ENCODE measurements at regions not wholly inside any gene's neighbourhood (a gene's known extent, or its start where the extent isn't known, plus 50 kb on each side); places are given as distances from the start of the nearest gene placed in this dataset.

- no peak overlapping the region for H3K14ac ChIP-seq (ENCODE audit: low read length)
- H3K23ac ChIP-seq (ENCODE audit: low read depth, low read length, poor library complexity): peak overlapping the region; percentile 34
- no peak overlapping the region for H4K8ac ChIP-seq (ENCODE audit: low read depth, low read length)
- H3K4me3 ChIP-seq (ENCODE audit: low read length in 2 of 2): no peak overlapping the region
- H3K79me1 ChIP-seq (ENCODE audit: low read depth, low read length): no peaks in the 10 kb centered on the region
- H2BK12ac ChIP-seq (ENCODE audit: low read length): peak overlapping the region; percentile 65
- H2BK15ac ChIP-seq (ENCODE audit: low read length): peak overlapping the region; percentile 84
- H2AFZ ChIP-seq (ENCODE audit: low read length): no peak overlapping the region
- no peak overlapping the region for H2BK5ac ChIP-seq (ENCODE audit: low read length)
- H3K36me3 ChIP-seq (replicated peaks in 1 of 2; ENCODE audit: control insufficient read depth in 2 of 2, insufficient read depth in 2 of 2, low read length in 2 of 2): no peaks in the 10 kb centered on the region
- H3K4me2 ChIP-seq (ENCODE audit: insufficient read depth, low read length, poor library complexity, severe bottlenecking): no peak overlapping the region
- H3K9me3 ChIP-seq (replicated peaks in 1 of 2; ENCODE audit: control insufficient read depth in 2 of 2, insufficient read depth in 1 of 2, low read depth in 1 of 2, low read length in 2 of 2): peaks cover 0 to 4% of the 10 kb centered on the region in 2 donors
- H3K27ac ChIP-seq (replicated peaks; ENCODE audit: low read length): no peak overlapping the region
- no peak overlapping the region for H4K91ac ChIP-seq (ENCODE audit: low read depth, low read length, poor library complexity)
- peak overlapping the region; percentile 62 for H2AK5ac ChIP-seq (ENCODE audit: low read depth, low read length)
- peak overlapping the region; percentile 90 for H3K18ac ChIP-seq (ENCODE audit: low read length)
- H3K9ac ChIP-seq (ENCODE audit: low read depth, low read length, poor library complexity): no peak overlapping the region
- peaks cover 6 to 26% of the 10 kb centered on the region in 2 donors for H3K4me1 ChIP-seq (ENCODE audit: control insufficient read depth in 2 of 2, insufficient read depth in 1 of 2, low read depth in 1 of 2, low read length in 2 of 2)
- no peak overlapping the region for H2BK120ac ChIP-seq (ENCODE audit: low read depth, low read length)
- no CpG with 5 or more reads among the region's 13 CpGs for WGBS, 2 donors (ENCODE audit: extremely low coverage in 2 of 2, insufficient read length in 2 of 2, insufficient replicate concordance in 1 of 2)
- H3K27me3 ChIP-seq (ENCODE audit: control insufficient read depth in 3 of 3, insufficient read depth in 3 of 3, low read depth in 1 of 3, low read length in 3 of 3): peaks cover 0 to 29% (median 0%) of the 10 kb centered on the region in 3 experiments
- DNase-seq (ENCODE audit: low spot score): no peak
- peak overlapping the region; percentile 28 for H3K4ac ChIP-seq (ENCODE audit: low read length)
Measured at GRCh38 chr1:5747426-5748285, 244.6 kb downstream of the NPHP4 start.

GRCh38 chr1:5746611-5747425, 245.4 kb downstream of the NPHP4 start:
- H2BK12ac ChIP-seq (ENCODE audit: low read length): no peak overlapping the region
- H3K23ac ChIP-seq (ENCODE audit: low read depth, low read length, poor library complexity): no peak overlapping the region
- no peak overlapping the region for H3K18ac ChIP-seq (ENCODE audit: low read length)
- peaks cover 0 to 4% of the 10 kb centered on the region in 2 donors for H3K9me3 ChIP-seq (replicated peaks in 1 of 2; ENCODE audit: control insufficient read depth in 2 of 2, insufficient read depth in 1 of 2, low read depth in 1 of 2, low read length in 2 of 2)
- peaks cover 6 to 19% of the 10 kb centered on the region in 2 donors for H3K4me1 ChIP-seq (ENCODE audit: control insufficient read depth in 2 of 2, insufficient read depth in 1 of 2, low read depth in 1 of 2, low read length in 2 of 2)
- peaks cover 0 to 21% (median 0%) of the 10 kb centered on the region in 3 experiments for H3K27me3 ChIP-seq (ENCODE audit: control insufficient read depth in 3 of 3, insufficient read depth in 3 of 3, low read depth in 1 of 3, low read length in 3 of 3)
- no peak overlapping the region for H2BK5ac ChIP-seq (ENCODE audit: low read length)
- H2BK120ac ChIP-seq (ENCODE audit: low read depth, low read length): no peak overlapping the region
- no peaks in the 10 kb centered on the region for H3K36me3 ChIP-seq (replicated peaks in 1 of 2; ENCODE audit: control insufficient read depth in 2 of 2, insufficient read depth in 2 of 2, low read length in 2 of 2)
- H4K8ac ChIP-seq (ENCODE audit: low read depth, low read length): no peak overlapping the region
- H3K4me2 ChIP-seq (ENCODE audit: insufficient read depth, low read length, poor library complexity, severe bottlenecking): no peak overlapping the region
- H3K79me1 ChIP-seq (ENCODE audit: low read depth, low read length): no peaks in the 10 kb centered on the region
- peak overlapping the region; percentile 35 for H2AK5ac ChIP-seq (ENCODE audit: low read depth, low read length)
- peak overlapping the region; percentile 10 for H3K9ac ChIP-seq (ENCODE audit: low read depth, low read length, poor library complexity)
- no peak overlapping the region for H3K4ac ChIP-seq (ENCODE audit: low read length)
- no peak overlapping the region for H2AFZ ChIP-seq (ENCODE audit: low read length)
- no peak overlapping the region for H3K4me3 ChIP-seq (ENCODE audit: low read length in 2 of 2)
- no peak overlapping the region for H3K27ac ChIP-seq (replicated peaks; ENCODE audit: low read length)
- WGBS, 2 donors (ENCODE audit: extremely low coverage in 2 of 2, insufficient read length in 2 of 2, insufficient replicate concordance in 1 of 2): no CpG with 5 or more reads among the region's 15 CpGs
- H4K91ac ChIP-seq (ENCODE audit: low read depth, low read length, poor library complexity): no peak overlapping the region
- no peak for DNase-seq (ENCODE audit: low spot score)
- peak overlapping the region; percentile 84 for H2BK15ac ChIP-seq (ENCODE audit: low read length)
- H3K14ac ChIP-seq (ENCODE audit: low read length): no peak overlapping the region

GRCh38 chr1:5745800-5746610, 246.2 kb downstream of the NPHP4 start:
- peak; percentile 76 for DNase-seq (ENCODE audit: low spot score)
- peak overlapping the region; percentile 49 for H3K23ac ChIP-seq (ENCODE audit: low read depth, low read length, poor library complexity)
- no peak overlapping the region for H2BK120ac ChIP-seq (ENCODE audit: low read depth, low read length)
- H3K4me1 ChIP-seq (ENCODE audit: control insufficient read depth in 2 of 2, insufficient read depth in 1 of 2, low read depth in 1 of 2, low read length in 2 of 2): peaks cover 6 to 16% of the 10 kb centered on the region in 2 donors
- H3K14ac ChIP-seq (ENCODE audit: low read length): no peak overlapping the region
- H3K27me3 ChIP-seq (ENCODE audit: control insufficient read depth in 3 of 3, insufficient read depth in 3 of 3, low read depth in 1 of 3, low read length in 3 of 3): peaks cover 0 to 13% (median 0%) of the 10 kb centered on the region in 3 experiments
- H2AFZ ChIP-seq (ENCODE audit: low read length): no peak overlapping the region
- no peak overlapping the region for H3K27ac ChIP-seq (replicated peaks; ENCODE audit: low read length)
- H2BK12ac ChIP-seq (ENCODE audit: low read length): peak overlapping the region; percentile 42
- H3K36me3 ChIP-seq (replicated peaks in 1 of 2; ENCODE audit: control insufficient read depth in 2 of 2, insufficient read depth in 2 of 2, low read length in 2 of 2): no peaks in the 10 kb centered on the region
- H3K9ac ChIP-seq (ENCODE audit: low read depth, low read length, poor library complexity): peak overlapping the region; percentile 26
- H2AK5ac ChIP-seq (ENCODE audit: low read depth, low read length): peak overlapping the region; percentile 89
- peaks cover 0 to 6% of the 10 kb centered on the region in 2 donors for H3K9me3 ChIP-seq (replicated peaks in 1 of 2; ENCODE audit: control insufficient read depth in 2 of 2, insufficient read depth in 1 of 2, low read depth in 1 of 2, low read length in 2 of 2)
- H4K91ac ChIP-seq (ENCODE audit: low read depth, low read length, poor library complexity): no peak overlapping the region
- peak overlapping the region; percentile 78 for H3K18ac ChIP-seq (ENCODE audit: low read length)
- no peak overlapping the region for H2BK5ac ChIP-seq (ENCODE audit: low read length)
- H2BK15ac ChIP-seq (ENCODE audit: low read length): peak overlapping the region; percentile 60
- H3K4me2 ChIP-seq (ENCODE audit: insufficient read depth, low read length, poor library complexity, severe bottlenecking): no peak overlapping the region
- no peaks in the 10 kb centered on the region for H3K79me1 ChIP-seq (ENCODE audit: low read depth, low read length)
- peak overlapping the region in 1 of 2 donors; percentile 22 for H3K4me3 ChIP-seq (ENCODE audit: low read length in 2 of 2)
- no CpG with 5 or more reads among the region's 21 CpGs for WGBS, 2 donors (ENCODE audit: extremely low coverage in 2 of 2, insufficient read length in 2 of 2, insufficient replicate concordance in 1 of 2)
- peak overlapping the region; percentile 12 for H3K4ac ChIP-seq (ENCODE audit: low read length)
- H4K8ac ChIP-seq (ENCODE audit: low read depth, low read length): no peak overlapping the region
